ENCODE measurements at regions not wholly inside any gene's neighbourhood (a gene's known extent, or its start where the extent isn't known, plus 50 kb on each side); places are given as distances from the start of the nearest gene placed in this dataset.

GRCh38 chr10:58885146-58885545 lies 291.3 kb upstream of the PHYHIPL start:
- no peak for ATAC-seq
- intact Hi-C loops (cut with DNase I, micrococcal nuclease) = no loop called here

GRCh38 chr10:58885686-58886345 lies 290.6 kb upstream of the PHYHIPL start:
- TF ChIP-seq CTCF (IDR thresholded peaks at IDR 0.05) = no peak

More at GRCh38 chr10:58885146-58885545, 291.3 kb upstream of the PHYHIPL start:
- DNase-seq = no peak
- H3K36me3 ChIP-seq (ENCODE audit: low read depth) = no peaks in the 10 kb centered on the region
- no peak overlapping the region for H3K4me3 ChIP-seq
- no peaks in the 10 kb centered on the region for H3K9me3 ChIP-seq
- no peak for TF ChIP-seq CTCF (IDR thresholded peaks at IDR 0.05)
- H3K4me1 ChIP-seq (ENCODE audit: low read depth) = no peaks in the 10 kb centered on the region

GRCh38 chr10:58886406-58886805 lies 290.0 kb upstream of the PHYHIPL start:
- TF ChIP-seq CTCF (IDR thresholded peaks at IDR 0.05) = no peak
- intact Hi-C loops (cut with DNase I, micrococcal nuclease) = no loop called here
- Histone ChIP-seq H3K9me3 (no peaks in the 10 kb centered on the region), H3K36me3 (ENCODE audit: low read depth) (no peaks in the 10 kb centered on the region), H3K4me1 (ENCODE audit: low read depth) (no peaks in the 10 kb centered on the region), H3K4me3 (no peak overlapping the region)
- no peak for ATAC-seq
- no peak for DNase-seq

More at GRCh38 chr10:58885686-58886345, 290.6 kb upstream of the PHYHIPL start:
- ATAC-seq (no peak), DNase-seq (no peak)
- intact Hi-C loops (cut with DNase I, micrococcal nuclease) = no loop called here
- no peak overlapping the region for H3K4me3 ChIP-seq
- no peaks in the 10 kb centered on the region for H3K4me1 ChIP-seq (ENCODE audit: low read depth)
- no peaks in the 10 kb centered on the region for H3K9me3 ChIP-seq
- no peaks in the 10 kb centered on the region for H3K36me3 ChIP-seq (ENCODE audit: low read depth)

GRCh38 chr10:58887474-58887873 lies 289.0 kb upstream of the PHYHIPL start:
- Histone ChIP-seq H3K36me3 (ENCODE audit: low read depth) (no peaks in the 10 kb centered on the region), H3K9me3 (no peaks in the 10 kb centered on the region), H3K4me1 (ENCODE audit: low read depth) (no peaks in the 10 kb centered on the region), H3K4me3 (no peak overlapping the region)
- intact Hi-C loops (cut with DNase I, micrococcal nuclease) = no loop called here
- ATAC-seq = no peak
- TF ChIP-seq CTCF (IDR thresholded peaks at IDR 0.05) = no peak
- DNase-seq = no peak

GRCh38 chr10:58888957-58889356 lies 287.5 kb upstream of the PHYHIPL start:
- Histone ChIP-seq H3K9me3 (no peaks in the 10 kb centered on the region), H3K4me1 (ENCODE audit: low read depth) (no peaks in the 10 kb centered on the region)
- ATAC-seq = no peak

More at GRCh38 chr10:58888957-58889356, 287.5 kb upstream of the PHYHIPL start:
- TF ChIP-seq CTCF (IDR thresholded peaks at IDR 0.05) = no peak
- DNase-seq = no peak
- no peaks in the 10 kb centered on the region for H3K36me3 ChIP-seq (ENCODE audit: low read depth)
- H3K4me3 ChIP-seq = no peak overlapping the region
- intact Hi-C loops (cut with DNase I, micrococcal nuclease) = no loop called here
